ENCODE measurements at regions not wholly inside any gene's neighbourhood (a gene's known extent, or its start where the extent isn't known, plus 50 kb on each side); places are given as distances from the start of the nearest gene placed in this dataset.

GRCh38 chr9:80208696-80209095 is 636.9 kb downstream of the TLE4 start:
- CTCF ChIA-PET (ENCODE audit: low intra/inter-chr PET ratio, low total read pairs), result no interaction called here
- Histone ChIP-seq H2AFZ (ENCODE audit: low read length) (no peak overlapping the region), H4K20me1 (ENCODE audit: insufficient read depth, low read length) (no peaks in the 10 kb centered on the region), H3K4me3 (replicated peaks in 1 of 3; ENCODE audit: insufficient read depth in 1 of 3, low read depth in 2 of 3, low read length in 3 of 3) (no peak overlapping the region), H3K4me1 (ENCODE audit: insufficient read depth, low read length) (no peaks in the 10 kb centered on the region), H3K79me2 (ENCODE audit: insufficient read depth, low read length) (no peaks in the 10 kb centered on the region), H3K4me2 (ENCODE audit: low read depth, low read length) (no peak overlapping the region), H3K27ac (ENCODE audit: extremely low read length, insufficient read depth, low read length) (no peak overlapping the region), H3K27me3 (ENCODE audit: control insufficient read depth in 1 of 2, insufficient read depth in 2 of 2, low read length in 2 of 2) (no peaks in the 10 kb centered on the region), H3K36me3 (replicated peaks in 1 of 2; ENCODE audit: control insufficient read depth in 1 of 2, insufficient read depth in 2 of 2, low read length in 2 of 2) (no peaks in the 10 kb centered on the region), H3K9me3 (ENCODE audit: low read length) (peaks cover 55% of the 10 kb centered on the region), H3K9ac (ENCODE audit: insufficient read depth, low read depth, low read length) (no peak overlapping the region)
- intact Hi-C loops (cut with micrococcal nuclease; ENCODE audit: unreplicated experiment) (no loop called here), in situ Hi-C loops (cut with HindIII; ENCODE audit: extremely low pct_ligation_motif_present, low pct_unique_long_range_greater_than_20kb) (no loop called here)
- ATAC-seq (no peak), DNase-seq (ENCODE audit: low spot score) (no peak), FAIRE-seq (no peak)
- BruUV-seq (replicated peaks), result no TSS peak
- TF ChIP-seq RFX3 (CRISPR knock-in tag; IDR thresholded peaks at IDR 0.05) (no peak), EEA1 (CRISPR knock-in tag; IDR thresholded peaks at IDR 0.05; ENCODE audit: borderline replicate concordance) (no peak), ZNF430 (CRISPR knock-in tag; IDR thresholded peaks at IDR 0.05) (no peak), TOE1 (CRISPR knock-in tag; IDR thresholded peaks at IDR 0.05) (no peak), ZNF777 (CRISPR knock-in tag; IDR thresholded peaks at IDR 0.05) (no peak), ZSCAN30 (CRISPR knock-in tag; IDR thresholded peaks at IDR 0.05) (no peak), ZNF678 (CRISPR knock-in tag; IDR thresholded peaks at IDR 0.05) (no peak)
- TF ChIP-seq, protein P1, sequence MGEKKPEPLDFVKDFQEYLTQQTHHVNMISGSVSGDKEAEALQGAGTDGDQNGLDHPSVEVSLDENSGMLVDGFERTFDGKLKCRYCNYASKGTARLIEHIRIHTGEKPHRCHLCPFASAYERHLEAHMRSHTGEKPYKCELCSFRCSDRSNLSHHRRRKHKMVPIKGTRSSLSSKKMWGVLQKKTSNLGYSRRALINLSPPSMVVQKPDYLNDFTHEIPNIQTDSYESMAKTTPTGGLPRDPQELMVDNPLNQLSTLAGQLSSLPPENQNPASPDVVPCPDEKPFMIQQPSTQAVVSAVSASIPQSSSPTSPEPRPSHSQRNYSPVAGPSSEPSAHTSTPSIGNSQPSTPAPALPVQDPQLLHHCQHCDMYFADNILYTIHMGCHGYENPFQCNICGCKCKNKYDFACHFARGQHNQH (CRISPR knock-in tag; IDR thresholded peaks at IDR 0.05), result no peak
- POLR2A ChIA-PET, result no interaction called here

- CTCF ChIA-PET (ENCODE audit: low intra/inter-chr PET ratio, low total read pairs), result no interaction called here
- POLR2A ChIA-PET, result no interaction called here
- Histone ChIP-seq H3K27ac (ENCODE audit: extremely low read length, insufficient read depth, low read length) (no peak overlapping the region), H3K4me3 (replicated peaks in 1 of 3; ENCODE audit: insufficient read depth in 1 of 3, low read depth in 2 of 3, low read length in 3 of 3) (no peak overlapping the region), H3K36me3 (replicated peaks in 1 of 2; ENCODE audit: control insufficient read depth in 1 of 2, insufficient read depth in 2 of 2, low read length in 2 of 2) (no peaks in the 10 kb centered on the region), H3K9me3 (ENCODE audit: low read length) (peaks cover 19% of the 10 kb centered on the region), H3K4me2 (ENCODE audit: low read depth, low read length) (no peak overlapping the region), H3K79me2 (ENCODE audit: insufficient read depth, low read length) (no peaks in the 10 kb centered on the region), H3K9ac (ENCODE audit: insufficient read depth, low read depth, low read length) (no peak overlapping the region), H3K4me1 (ENCODE audit: insufficient read depth, low read length) (no peaks in the 10 kb centered on the region), H4K20me1 (ENCODE audit: insufficient read depth, low read length) (no peaks in the 10 kb centered on the region), H2AFZ (ENCODE audit: low read length) (no peak overlapping the region), H3K27me3 (ENCODE audit: control insufficient read depth in 1 of 2, insufficient read depth in 2 of 2, low read length in 2 of 2) (no peaks in the 10 kb centered on the region)
- intact Hi-C loops (cut with micrococcal nuclease; ENCODE audit: unreplicated experiment), result no loop called here
- in situ Hi-C loops (cut with HindIII; ENCODE audit: extremely low pct_ligation_motif_present, low pct_unique_long_range_greater_than_20kb), result no loop called here
- FAIRE-seq (no peak), ATAC-seq (no peak), DNase-seq (ENCODE audit: low spot score) (no peak)
- WGBS (ENCODE audit: low lambda C conversion rate), result under 1% methylated on average over 2 of the region's 2 CpGs
- BruUV-seq (replicated peaks), result no TSS peak
- TF ChIP-seq, protein P2, sequence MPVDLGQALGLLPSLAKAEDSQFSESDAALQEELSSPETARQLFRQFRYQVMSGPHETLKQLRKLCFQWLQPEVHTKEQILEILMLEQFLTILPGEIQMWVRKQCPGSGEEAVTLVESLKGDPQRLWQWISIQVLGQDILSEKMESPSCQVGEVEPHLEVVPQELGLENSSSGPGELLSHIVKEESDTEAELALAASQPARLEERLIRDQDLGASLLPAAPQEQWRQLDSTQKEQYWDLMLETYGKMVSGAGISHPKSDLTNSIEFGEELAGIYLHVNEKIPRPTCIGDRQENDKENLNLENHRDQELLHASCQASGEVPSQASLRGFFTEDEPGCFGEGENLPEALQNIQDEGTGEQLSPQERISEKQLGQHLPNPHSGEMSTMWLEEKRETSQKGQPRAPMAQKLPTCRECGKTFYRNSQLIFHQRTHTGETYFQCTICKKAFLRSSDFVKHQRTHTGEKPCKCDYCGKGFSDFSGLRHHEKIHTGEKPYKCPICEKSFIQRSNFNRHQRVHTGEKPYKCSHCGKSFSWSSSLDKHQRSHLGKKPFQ (CRISPR knock-in tag; IDR thresholded peaks at IDR 0.05; ENCODE audit: insufficient replicate concordance), result no peak
- TF ChIP-seq ZNF569 (CRISPR knock-in tag; IDR thresholded peaks at IDR 0.05; ENCODE audit: borderline replicate concordance) (no peak), SMARCE1 (IDR thresholded peaks at IDR 0.05; ENCODE audit: borderline replicate concordance) (no peak), RBAK (CRISPR knock-in tag; IDR thresholded peaks at IDR 0.05) (no peak), SALL2 (CRISPR knock-in tag; IDR thresholded peaks at IDR 0.05) (no peak), NFRKB (IDR thresholded peaks at IDR 0.05) (no peak), PRMT3 (CRISPR knock-in tag; IDR thresholded peaks at IDR 0.05; ENCODE audit: borderline replicate concordance, low read depth) (no peak)
- TF ChIP-seq, protein P3, sequence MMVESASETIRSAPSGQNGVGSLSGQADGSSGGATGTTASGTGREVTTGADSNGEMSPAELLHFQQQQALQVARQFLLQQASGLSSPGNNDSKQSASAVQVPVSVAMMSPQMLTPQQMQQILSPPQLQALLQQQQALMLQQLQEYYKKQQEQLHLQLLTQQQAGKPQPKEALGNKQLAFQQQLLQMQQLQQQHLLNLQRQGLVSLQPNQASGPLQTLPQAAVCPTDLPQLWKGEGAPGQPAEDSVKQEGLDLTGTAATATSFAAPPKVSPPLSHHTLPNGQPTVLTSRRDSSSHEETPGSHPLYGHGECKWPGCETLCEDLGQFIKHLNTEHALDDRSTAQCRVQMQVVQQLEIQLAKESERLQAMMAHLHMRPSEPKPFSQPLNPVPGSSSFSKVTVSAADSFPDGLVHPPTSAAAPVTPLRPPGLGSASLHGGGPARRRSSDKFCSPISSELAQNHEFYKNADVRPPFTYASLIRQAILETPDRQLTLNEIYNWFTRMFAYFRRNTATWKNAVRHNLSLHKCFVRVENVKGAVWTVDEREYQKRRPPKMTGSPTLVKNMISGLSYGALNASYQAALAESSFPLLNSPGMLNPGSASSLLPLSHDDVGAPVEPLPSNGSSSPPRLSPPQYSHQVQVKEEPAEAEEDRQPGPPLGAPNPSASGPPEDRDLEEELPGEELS (CRISPR knock-in tag; IDR thresholded peaks at IDR 0.05), result no peak
These were observed 632.3 kb downstream of the TLE4 start for GRCh38 chr9:80204054-80204453.
